DND-41 (cell line): ENCODE measurements at regions not wholly inside any gene's neighbourhood (a gene's known extent, or its start where the extent isn't known, plus 50 kb on each side); places are given as distances from the start of the nearest gene placed in this dataset.

Source experiments
- CTCF ChIP-seq: IDR thresholded peaks from 2 replicates; pipeline ENCODE4 v1.5.1; 2012; ENCODE audit warnings: borderline replicate concordance, low read length, moderate library complexity, mild to moderate bottlenecking; ENCODE audit not compliant: poor library complexity, severe bottlenecking; ENCODE audit errors: extremely low read depth
- EZH2 ChIP-seq: IDR thresholded peaks from 3 replicates; pipeline ENCODE4 v1.6.1; 2012; ENCODE audit warnings: borderline replicate concordance, low read depth, mild to moderate bottlenecking, moderate library complexity, low read length, inconsistent platforms; ENCODE audit not compliant: severe bottlenecking

DNA sequence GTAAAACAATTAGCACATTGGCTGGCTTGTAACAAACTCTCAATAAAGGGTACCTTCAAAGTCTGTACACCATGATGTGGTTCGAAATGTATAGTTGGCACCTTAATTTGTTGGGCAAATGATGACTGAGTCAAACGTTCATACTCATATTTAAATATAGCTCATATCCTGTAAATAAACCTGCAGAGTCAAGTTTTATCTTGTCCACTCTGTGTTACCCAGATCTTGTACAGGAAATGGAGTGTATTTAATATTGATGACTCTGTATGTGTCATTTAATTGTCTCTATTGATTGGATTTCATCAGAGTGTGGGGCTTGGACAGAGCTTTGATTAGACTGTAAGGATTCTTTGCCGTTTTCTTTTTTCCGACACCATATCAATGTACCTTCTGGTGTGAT is 805.6 kb upstream of the ZEB2 start:
- TF ChIP-seq CTCF (no peak), EZH2 (no peak)
